ENCODE measurements at regions not wholly inside any gene's neighbourhood (a gene's known extent, or its start where the extent isn't known, plus 50 kb on each side); places are given as distances from the start of the nearest gene placed in this dataset.

DNA sequence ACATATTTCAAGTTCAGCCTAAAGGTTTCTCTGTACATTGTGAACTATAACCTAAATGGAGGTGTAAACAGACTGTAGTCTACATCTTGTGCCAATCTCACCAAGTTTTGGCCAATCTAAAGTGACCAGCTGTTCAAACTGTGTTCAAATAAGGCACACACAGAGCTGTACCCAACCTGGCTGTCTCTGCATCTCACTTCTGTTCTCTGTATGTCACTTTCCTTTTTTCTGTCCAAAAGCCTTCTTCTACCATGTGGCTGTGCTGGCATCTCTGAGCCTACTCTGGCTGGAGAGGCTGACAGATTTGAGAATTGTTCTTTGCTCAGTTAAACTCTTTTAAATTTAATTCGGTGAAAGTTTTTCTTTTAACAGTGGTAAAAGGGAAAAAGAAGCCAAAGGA, 817.9 kb downstream of the SOCS6 start:
- TF ChIP-seq, protein P1, sequence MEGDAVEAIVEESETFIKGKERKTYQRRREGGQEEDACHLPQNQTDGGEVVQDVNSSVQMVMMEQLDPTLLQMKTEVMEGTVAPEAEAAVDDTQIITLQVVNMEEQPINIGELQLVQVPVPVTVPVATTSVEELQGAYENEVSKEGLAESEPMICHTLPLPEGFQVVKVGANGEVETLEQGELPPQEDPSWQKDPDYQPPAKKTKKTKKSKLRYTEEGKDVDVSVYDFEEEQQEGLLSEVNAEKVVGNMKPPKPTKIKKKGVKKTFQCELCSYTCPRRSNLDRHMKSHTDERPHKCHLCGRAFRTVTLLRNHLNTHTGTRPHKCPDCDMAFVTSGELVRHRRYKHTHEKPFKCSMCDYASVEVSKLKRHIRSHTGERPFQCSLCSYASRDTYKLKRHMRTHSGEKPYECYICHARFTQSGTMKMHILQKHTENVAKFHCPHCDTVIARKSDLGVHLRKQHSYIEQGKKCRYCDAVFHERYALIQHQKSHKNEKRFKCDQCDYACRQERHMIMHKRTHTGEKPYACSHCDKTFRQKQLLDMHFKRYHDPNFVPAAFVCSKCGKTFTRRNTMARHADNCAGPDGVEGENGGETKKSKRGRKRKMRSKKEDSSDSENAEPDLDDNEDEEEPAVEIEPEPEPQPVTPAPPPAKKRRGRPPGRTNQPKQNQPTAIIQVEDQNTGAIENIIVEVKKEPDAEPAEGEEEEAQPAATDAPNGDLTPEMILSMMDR (IDR thresholded peaks at IDR 0.05) = no peak
- no peak for TF ChIP-seq EZH2phosphoT487 (IDR thresholded peaks at IDR 0.05)
